ENCODE measurements at regions not wholly inside any gene's neighbourhood (a gene's known extent, or its start where the extent isn't known, plus 50 kb on each side); places are given as distances from the start of the nearest gene placed in this dataset.

GRCh38 chr4:55269995-55270394, 76.0 kb upstream of the SRD5A3 start:
- TF ChIP-seq CTCF (IDR thresholded peaks at IDR 0.05) (no peak), POLR2A (IDR thresholded peaks at IDR 0.05; ENCODE audit: low read depth) (no peak)

Data from esophagus muscularis mucosa (tissue), 3 donors.